Memory B cell (primary cell): ENCODE measurements at regions not wholly inside any gene's neighbourhood (a gene's known extent, or its start where the extent isn't known, plus 50 kb on each side); places are given as distances from the start of the nearest gene placed in this dataset.
"Not testable (repeated sequence)": the region's sequence is repeated elsewhere in the genome, so short reads cannot be mapped to it uniquely, and the experiment has no call there.

ENCODE experiments used
- ATAC-seq: fragments of 150-1000 bp; cut with Tn5 transposase; 2 replicates; pipeline ENCODE4 v1.10.0; 2021; ENCODE audit warnings: low read depth, mild to moderate bottlenecking, moderate library complexity
- DNase-seq, 2 donors: peaks; one replicate each; pipeline ENCODE4 v3.0.0; 2022; ENCODE audit warnings: low spot score in 2 of 2
- H3K27ac Mint-ChIP-seq: one replicate; pipeline ENCODE4 v1.8.0; 2022; ENCODE audit warnings: mild to moderate bottlenecking, moderate library complexity, mixed read lengths
- H3K27me3 Mint-ChIP-seq: one replicate; pipeline ENCODE4 v1.8.0; 2022; ENCODE audit warnings: mixed read lengths
- H3K36me3 Mint-ChIP-seq: one replicate; pipeline ENCODE4 v1.8.0; 2022; ENCODE audit warnings: mild to moderate bottlenecking, mixed read lengths
- H3K4me1 Mint-ChIP-seq: one replicate; pipeline ENCODE4 v1.8.0; 2022; ENCODE audit warnings: mixed read lengths
- H3K4me3 Mint-ChIP-seq: one replicate; pipeline ENCODE4 v1.8.0; 2022; ENCODE audit warnings: mild to moderate bottlenecking, moderate library complexity, mixed read lengths
- H3K9me3 Mint-ChIP-seq: one replicate; pipeline ENCODE4 v1.8.0; 2022; ENCODE audit warnings: mixed read lengths

GRCh38 chrX:125654501-125654900 is 334.8 kb downstream of the TEX13C start:
- Mint-ChIP-seq H3K4me3 (no peak overlapping the region), H3K27me3 (no peaks in the 10 kb centered on the region), H3K27ac (no peak overlapping the region), H3K9me3 (no peaks in the 10 kb centered on the region), H3K36me3 (no peaks in the 10 kb centered on the region), H3K4me1 (no peaks in the 10 kb centered on the region)
- DNase-seq (no peak), ATAC-seq (no peak)

- no peak overlapping the region for H3K27ac Mint-ChIP-seq
- DNase-seq = no peak
- no peak overlapping the region for H3K4me3 Mint-ChIP-seq
- ATAC-seq = no peak
- no peaks in the 10 kb centered on the region for H3K27me3 Mint-ChIP-seq
- peaks cover 3% of the 10 kb centered on the region for H3K9me3 Mint-ChIP-seq
- H3K36me3 Mint-ChIP-seq = peaks cover 4% of the 10 kb centered on the region
- H3K4me1 Mint-ChIP-seq = peaks cover 2% of the 10 kb centered on the region
Observed at GRCh38 chrX:125673758-125674157, 354.1 kb downstream of the TEX13C start.

GRCh38 chrX:125678258-125678657 is 358.6 kb downstream of the TEX13C start:
- Mint-ChIP-seq H3K27ac (no peak overlapping the region), H3K27me3 (no peaks in the 10 kb centered on the region), H3K36me3 (peaks cover 4% of the 10 kb centered on the region), H3K4me3 (no peak overlapping the region), H3K4me1 (peaks cover 11% of the 10 kb centered on the region), H3K9me3 (peaks cover 3% of the 10 kb centered on the region)
- no peak for ATAC-seq
- DNase-seq = no peak

- Mint-ChIP-seq H3K27me3 (no peaks in the 10 kb centered on the region), H3K4me3 (no peak overlapping the region), H3K27ac (no peak overlapping the region), H3K36me3 (peaks cover 4% of the 10 kb centered on the region), H3K9me3 (peaks cover 3% of the 10 kb centered on the region), H3K4me1 (peaks cover 11% of the 10 kb centered on the region)
- no peak for DNase-seq
- ATAC-seq = no peak
Observed at GRCh38 chrX:125680366-125680765, 360.7 kb downstream of the TEX13C start.

GRCh38 chrX:125681058-125681457 is 361.4 kb downstream of the TEX13C start:
- no peaks in the 10 kb centered on the region for H3K27me3 Mint-ChIP-seq
- ATAC-seq (peak; percentile 28), DNase-seq (no peak)
- peak overlapping the region; percentile 69 for H3K27ac Mint-ChIP-seq
- H3K4me3 Mint-ChIP-seq = no peak overlapping the region
- H3K4me1 Mint-ChIP-seq = peaks cover 11% of the 10 kb centered on the region
- peaks cover 4% of the 10 kb centered on the region for H3K36me3 Mint-ChIP-seq
- H3K9me3 Mint-ChIP-seq = peaks cover 3% of the 10 kb centered on the region

- peak overlapping the region; percentile 69 for H3K27ac Mint-ChIP-seq
- H3K36me3 Mint-ChIP-seq = peaks cover 4% of the 10 kb centered on the region
- H3K27me3 Mint-ChIP-seq = no peaks in the 10 kb centered on the region
- H3K4me1 Mint-ChIP-seq = peaks cover 11% of the 10 kb centered on the region
- ATAC-seq (peak; percentile 96), DNase-seq (peak in 1 of 2 donors; percentile 16)
- peak overlapping the region; percentile 22 for H3K4me3 Mint-ChIP-seq
- peaks cover 3% of the 10 kb centered on the region for H3K9me3 Mint-ChIP-seq
Observed at GRCh38 chrX:125681507-125681906, 361.8 kb downstream of the TEX13C start.

- not testable (repeated sequence) for H3K36me3 Mint-ChIP-seq, DNase-seq, ATAC-seq, H3K4me1 Mint-ChIP-seq, H3K9me3 Mint-ChIP-seq, H3K27me3 Mint-ChIP-seq, H3K4me3 Mint-ChIP-seq, H3K27ac Mint-ChIP-seq
Observed at GRCh38 chrX:125690522-125690921, 370.9 kb downstream of the TEX13C start.

GRCh38 chrX:125694171-125694570 is 374.5 kb downstream of the TEX13C start:
- Mint-ChIP-seq H3K4me3 (no peak overlapping the region), H3K9me3 (no peaks in the 10 kb centered on the region), H3K27ac (no peak overlapping the region), H3K4me1 (no peaks in the 10 kb centered on the region), H3K36me3 (no peaks in the 10 kb centered on the region), H3K27me3 (no peaks in the 10 kb centered on the region)
- no peak for ATAC-seq
- no peak for DNase-seq

- ATAC-seq (no peak), DNase-seq (no peak)
- Mint-ChIP-seq H3K9me3 (no peaks in the 10 kb centered on the region), H3K4me3 (no peak overlapping the region), H3K27ac (no peak overlapping the region), H3K27me3 (no peaks in the 10 kb centered on the region), H3K4me1 (no peaks in the 10 kb centered on the region), H3K36me3 (no peaks in the 10 kb centered on the region)
Observed at GRCh38 chrX:125709074-125709473, 389.4 kb downstream of the TEX13C start.

- no peak for ATAC-seq
- Mint-ChIP-seq H3K4me1 (no peaks in the 10 kb centered on the region), H3K9me3 (no peaks in the 10 kb centered on the region), H3K36me3 (no peaks in the 10 kb centered on the region), H3K4me3 (no peak overlapping the region), H3K27me3 (no peaks in the 10 kb centered on the region), H3K27ac (no peak overlapping the region)
- no peak for DNase-seq
Observed at GRCh38 chrX:125709532-125709931, 389.9 kb downstream of the TEX13C start.

GRCh38 chrX:125710403-125711062 is 390.9 kb downstream of the TEX13C start:
- H3K36me3 Mint-ChIP-seq = no peaks in the 10 kb centered on the region
- no peak overlapping the region for H3K4me3 Mint-ChIP-seq
- DNase-seq (no peak), ATAC-seq (no peak)
- no peak overlapping the region for H3K27ac Mint-ChIP-seq
- H3K4me1 Mint-ChIP-seq = no peaks in the 10 kb centered on the region
- H3K27me3 Mint-ChIP-seq = no peaks in the 10 kb centered on the region
- no peaks in the 10 kb centered on the region for H3K9me3 Mint-ChIP-seq

GRCh38 chrX:125711103-125711502 is 391.4 kb downstream of the TEX13C start:
- Mint-ChIP-seq H3K9me3 (no peaks in the 10 kb centered on the region), H3K36me3 (no peaks in the 10 kb centered on the region), H3K27me3 (no peaks in the 10 kb centered on the region), H3K4me1 (no peaks in the 10 kb centered on the region), H3K27ac (no peak overlapping the region), H3K4me3 (no peak overlapping the region)
- DNase-seq (no peak), ATAC-seq (no peak)

- DNase-seq (no peak), ATAC-seq (no peak)
Observed at GRCh38 chrX:125713633-125714032, 394.0 kb downstream of the TEX13C start.

GRCh38 chrX:125727117-125727516 is 407.4 kb downstream of the TEX13C start:
- no peaks in the 10 kb centered on the region for H3K9me3 Mint-ChIP-seq
- H3K4me1 Mint-ChIP-seq = no peaks in the 10 kb centered on the region
- no peaks in the 10 kb centered on the region for H3K36me3 Mint-ChIP-seq
- no peak overlapping the region for H3K27ac Mint-ChIP-seq
- H3K4me3 Mint-ChIP-seq = no peak overlapping the region
- DNase-seq = no peak
- ATAC-seq = no peak
- no peaks in the 10 kb centered on the region for H3K27me3 Mint-ChIP-seq

More at GRCh38 chrX:125713633-125714032, 394.0 kb downstream of the TEX13C start:
- Mint-ChIP-seq H3K27me3 (no peaks in the 10 kb centered on the region), H3K9me3 (no peaks in the 10 kb centered on the region), H3K27ac (no peak overlapping the region), H3K4me1 (no peaks in the 10 kb centered on the region), H3K4me3 (no peak overlapping the region), H3K36me3 (no peaks in the 10 kb centered on the region)

GRCh38 chrX:125736008-125736729 is 416.5 kb downstream of the TEX13C start:
- no peaks in the 10 kb centered on the region for H3K27me3 Mint-ChIP-seq
- DNase-seq = no peak

More at GRCh38 chrX:125736008-125736729, 416.5 kb downstream of the TEX13C start:
- Mint-ChIP-seq H3K4me3 (no peak overlapping the region), H3K4me1 (no peaks in the 10 kb centered on the region), H3K36me3 (no peaks in the 10 kb centered on the region), H3K27ac (no peak overlapping the region), H3K9me3 (peaks cover 2% of the 10 kb centered on the region)
- no peak for ATAC-seq
